Esophagus muscularis mucosa (tissue), 4 donors: ENCODE measurements at regions not wholly inside any gene's neighbourhood (a gene's known extent, or its start where the extent isn't known, plus 50 kb on each side); places are given as distances from the start of the nearest gene placed in this dataset.

Source experiments
- DNase-seq: peaks from one replicate; pipeline ENCODE4 v3.0.0-alpha.2; 2017; ENCODE audit errors: extremely low spot score
- H3K27ac ChIP-seq, 4 donors: fragments of 200-600 bp; sonication (generic); replicated peaks in 1 of 4; 1 replicate in 3 of 4; 2 replicates in 1 of 4; pipeline ENCODE4 v1.5.1; 2016 to 2019; ENCODE audit warnings: mild to moderate bottlenecking in 1 of 4
- H3K27me3 ChIP-seq, 4 donors: fragments of 200-600 bp; sonication (generic); one replicate each; pipeline versions ENCODE4 v1.5.1 to v1.6.0; 2016 to 2019
- H3K36me3 ChIP-seq, 4 donors: fragments of 200-600 bp; sonication (generic); one replicate each; pipeline ENCODE4 v1.5.1; 2016 to 2019
- H3K4me1 ChIP-seq, 4 donors: fragments of 200-600 bp; sonication (generic); one replicate each; pipeline ENCODE4 v1.5.1; 2016 to 2019
- H3K4me3 ChIP-seq, 4 donors: fragments of 200-600 bp; sonication (generic); 1 replicate in 2 of 4; 2 replicates in 2 of 4; pipeline ENCODE4 v1.5.1; 2016 to 2019; ENCODE audit warnings: mild to moderate bottlenecking in 4 of 4, moderate library complexity in 1 of 4
- H3K9me3 ChIP-seq, 4 donors: fragments of 200-600 bp; sonication (generic); 1 replicate in 3 of 4; 2 replicates in 1 of 4; pipeline ENCODE4 v1.5.1; 2016 to 2019
- CTCF ChIP-seq, 3 experiments: fragments of 200-600 bp in 2 of 3; fragments of 450-650 bp in 1 of 3; sonication (generic) in 2 of 3; IDR thresholded peaks; one replicate each; pipeline ENCODE4 v1.5.1; 2017 to 2019; ENCODE audit warnings: antibody characterized with exemption in 3 of 3, mild to moderate bottlenecking in 2 of 3, moderate library complexity in 1 of 3
- EP300 ChIP-seq: sonication (generic); formaldehyde crosslinking; IDR thresholded peaks from one replicate; pipeline ENCODE4 v1.6.1; 2017; ENCODE audit warnings: antibody characterized with exemption
- POLR2A ChIP-seq: fragments of 450-650 bp; IDR thresholded peaks from one replicate; pipeline ENCODE4 v1.6.1; 2017; ENCODE audit warnings: antibody characterized with exemption, moderate library complexity, mild to moderate bottlenecking, low read depth
- POLR2AphosphoS5 ChIP-seq, 2 donors: sonication (generic); formaldehyde crosslinking; IDR thresholded peaks; one replicate each; pipeline ENCODE4 v1.6.1; 2017; ENCODE audit warnings: antibody characterized with exemption in 2 of 2
- WGBS: methylation state at CpG from one replicate; pipeline ENCODE4 v1.1.5; 2018; 5-methylcytosine and 5-hydroxymethylcytosine counted together
- intact Hi-C: fragments of 100-400 bp; cut with DNase I; formaldehyde crosslinking; loops from one replicate; pipeline ENCODE4 v1.15.1; 2023

GRCh38 chr2:16228951-16229350 lies 288.6 kb downstream of the MYCN start:
- WGBS: 73% methylated on average over 6 of the region's 6 CpGs
- Histone ChIP-seq H3K36me3 (no peaks in the 10 kb centered on the region), H3K4me1 (peaks cover 0 to 10% (median 5%) of the 10 kb centered on the region in 4 donors), H3K9me3 (no peaks in the 10 kb centered on the region), H3K27me3 (no peaks in the 10 kb centered on the region), H3K4me3 (no peak overlapping the region), H3K27ac (no peak overlapping the region)
- no peak for DNase-seq
- TF ChIP-seq CTCF (IDR thresholded peaks at IDR 0.05) (no peak), POLR2A (no peak), EP300 (no peak), POLR2AphosphoS5 (IDR thresholded peaks at IDR 0.05) (no peak)
- intact Hi-C loops: no loop called here

DNA sequence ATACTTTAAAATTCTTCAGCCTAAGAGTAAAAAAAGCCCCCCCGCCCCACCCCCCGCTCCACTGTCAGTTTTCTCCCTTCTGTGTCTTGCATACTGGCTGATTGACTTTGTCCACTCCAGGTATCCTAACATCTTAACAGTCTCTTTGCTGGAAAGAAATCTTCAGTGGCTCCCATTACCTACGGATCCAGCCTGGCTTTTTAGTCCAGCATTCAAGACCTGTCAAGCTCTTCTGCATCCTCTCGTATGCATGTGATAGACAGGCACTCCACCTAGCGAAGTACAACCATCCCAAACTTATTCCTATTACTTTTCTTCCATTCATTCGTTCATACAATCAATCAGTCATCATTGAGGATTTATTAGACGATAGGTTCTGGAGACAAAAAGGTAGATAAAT lies 288.1 kb downstream of the MYCN start:
- Histone ChIP-seq H3K36me3 (no peaks in the 10 kb centered on the region), H3K4me3 (no peak overlapping the region), H3K27ac (no peak overlapping the region), H3K27me3 (no peaks in the 10 kb centered on the region), H3K9me3 (no peaks in the 10 kb centered on the region), H3K4me1 (peaks cover 0 to 10% (median 5%) of the 10 kb centered on the region in 4 donors)
- intact Hi-C loops: no loop called here
- TF ChIP-seq EP300 (no peak), POLR2A (no peak), CTCF (IDR thresholded peaks at IDR 0.05) (no peak), POLR2AphosphoS5 (IDR thresholded peaks at IDR 0.05) (no peak)
- WGBS: 88% methylated on average over 7 of the region's 7 CpGs
- no peak for DNase-seq

GRCh38 chr2:16227811-16228462 lies 287.6 kb downstream of the MYCN start:
- Histone ChIP-seq H3K4me3 (no peak overlapping the region), H3K4me1 (peaks cover 0 to 10% (median 5%) of the 10 kb centered on the region in 4 donors), H3K27me3 (no peaks in the 10 kb centered on the region), H3K9me3 (no peaks in the 10 kb centered on the region), H3K27ac (no peak overlapping the region), H3K36me3 (no peaks in the 10 kb centered on the region)
- no peak for DNase-seq
- intact Hi-C loops: no loop called here
- no peak for TF ChIP-seq EP300
- WGBS: 82% methylated on average over 17 of the region's 17 CpGs

DNA sequence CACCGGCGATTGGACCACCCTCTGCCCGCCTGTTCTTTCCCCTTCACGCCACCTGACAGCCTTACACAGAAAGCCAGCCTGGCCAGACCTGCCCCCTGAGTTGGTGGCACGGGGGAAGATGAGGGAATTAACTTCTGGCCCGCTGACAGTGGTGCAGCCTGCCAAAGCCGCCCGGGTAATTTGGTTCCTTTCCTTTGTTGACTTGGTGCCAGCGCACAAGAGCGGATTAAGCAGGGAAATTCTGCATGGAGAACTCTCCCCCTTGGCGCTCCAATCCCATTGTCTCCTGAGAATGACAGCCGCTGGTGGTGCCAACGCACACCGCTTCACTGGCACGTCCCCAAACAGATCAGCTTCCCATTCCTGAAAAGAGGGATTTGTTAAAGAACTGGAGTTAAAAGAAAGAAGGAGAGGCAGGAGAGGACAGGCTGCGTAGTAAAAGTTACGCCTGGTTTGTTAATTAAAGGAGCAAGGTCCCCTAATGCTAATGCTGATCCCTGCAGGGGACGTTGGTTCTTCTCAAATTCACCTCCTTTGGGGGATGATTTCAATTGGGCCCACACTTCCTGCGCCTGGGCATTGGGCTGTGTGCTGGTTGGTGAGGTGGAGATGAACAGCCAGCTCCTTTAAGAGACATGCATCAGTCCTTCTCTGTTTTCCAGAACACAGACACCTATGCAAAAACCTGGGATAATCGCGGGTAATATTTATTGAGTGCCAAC lies 286.8 kb downstream of the MYCN start:
- no peaks in the 10 kb centered on the region for H3K27me3 ChIP-seq
- TF ChIP-seq CTCF (IDR thresholded peaks at IDR 0.05) (no peak), EP300 (no peak), POLR2A (no peak), POLR2AphosphoS5 (IDR thresholded peaks at IDR 0.05) (no peak)
- no peak overlapping the region for H3K4me3 ChIP-seq
- 54% methylated on average over 20 of the region's 21 CpGs for WGBS
- H3K27ac ChIP-seq: no peak overlapping the region
- peaks cover 0 to 10% (median 5%) of the 10 kb centered on the region in 4 donors for H3K4me1 ChIP-seq
- intact Hi-C loops: no loop called here
- DNase-seq: no peak
- H3K9me3 ChIP-seq: no peaks in the 10 kb centered on the region
- H3K36me3 ChIP-seq: no peaks in the 10 kb centered on the region

GRCh38 chr2:16226381-16226780 lies 286.0 kb downstream of the MYCN start:
- intact Hi-C loops: no loop called here
- Histone ChIP-seq H3K9me3 (no peaks in the 10 kb centered on the region), H3K4me3 (no peak overlapping the region), H3K27me3 (no peaks in the 10 kb centered on the region), H3K36me3 (no peaks in the 10 kb centered on the region), H3K27ac (no peak overlapping the region), H3K4me1 (peaks cover 0 to 10% (median 5%) of the 10 kb centered on the region in 4 donors)
- WGBS: 69% methylated on average over 3 of the region's 3 CpGs
- no peak for TF ChIP-seq POLR2AphosphoS5 (IDR thresholded peaks at IDR 0.05)
- no peak for TF ChIP-seq POLR2A
- TF ChIP-seq EP300: no peak
- no peak for TF ChIP-seq CTCF (IDR thresholded peaks at IDR 0.05)
- DNase-seq: no peak
